ENCODE measurements at regions not wholly inside any gene's neighbourhood (a gene's known extent, or its start where the extent isn't known, plus 50 kb on each side); places are given as distances from the start of the nearest gene placed in this dataset.

GRCh38 chr1:87603626-87604025, 274.9 kb downstream of the LMO4 start:
- TF ChIP-seq EP300 (IDR thresholded peaks at IDR 0.05; ENCODE audit: low read depth) (no peak), POLR2AphosphoS5 (IDR thresholded peaks at IDR 0.05) (no peak), CTCF (IDR thresholded peaks at IDR 0.05) (no peak)
